ENCODE measurements at regions not wholly inside any gene's neighbourhood (a gene's known extent, or its start where the extent isn't known, plus 50 kb on each side); places are given as distances from the start of the nearest gene placed in this dataset.

- TF ChIP-seq TCF7L2 (IDR thresholded peaks at IDR 0.05; ENCODE audit: borderline replicate concordance, extremely low read depth, insufficient read depth, insufficient read length) = no peak
- TF ChIP-seq ZFX (IDR thresholded peaks at IDR 0.05) = no peak
- no peak for TF ChIP-seq CTCF (IDR thresholded peaks at IDR 0.05 in 2 of 3, conservative IDR thresholded peaks at IDR 0.05 in 1 of 3; ENCODE audit: borderline replicate concordance in 1 of 3, insufficient read depth in 1 of 3, low read depth in 2 of 3, low read length in 2 of 3)
Observed at GRCh38 chr1:38213646-38214434, 167.2 kb upstream of the POU3F1 start.
